ENCODE measurements at regions not wholly inside any gene's neighbourhood (a gene's known extent, or its start where the extent isn't known, plus 50 kb on each side); places are given as distances from the start of the nearest gene placed in this dataset.
"Not testable (repeated sequence)": the region's sequence is repeated elsewhere in the genome, so short reads cannot be mapped to it uniquely, and the experiment has no call there.

GRCh38 chr4:20122198-20122988, 129.3 kb upstream of the SLIT2 start:
- DNase-seq: no peak

GRCh38 chr4:20119141-20119540, 132.6 kb upstream of the SLIT2 start:
- DNase-seq: no peak

GRCh38 chr4:20109391-20109790, 142.3 kb upstream of the SLIT2 start:
- DNase-seq: no peak

GRCh38 chr4:20106921-20107320, 144.8 kb upstream of the SLIT2 start:
- DNase-seq: no peak

GRCh38 chr4:20101831-20102230, 149.9 kb upstream of the SLIT2 start:
- no peak for DNase-seq

GRCh38 chr4:20096911-20097310, 154.8 kb upstream of the SLIT2 start:
- DNase-seq: no peak

GRCh38 chr4:20095805-20096541, 155.7 kb upstream of the SLIT2 start:
- DNase-seq: no peak

GRCh38 chr4:20091781-20092180, 159.9 kb upstream of the SLIT2 start:
- no peak for DNase-seq

GRCh38 chr4:20087522-20087911, 164.2 kb upstream of the SLIT2 start:
- no peak for DNase-seq

- no peak for DNase-seq
Observed at GRCh38 chr4:20086799-20087521, 164.7 kb upstream of the SLIT2 start.

- peak; percentile 36 for DNase-seq
Observed at GRCh38 chr4:20086067-20086798, 165.5 kb upstream of the SLIT2 start.

GRCh38 chr4:20085653-20086052, 166.1 kb upstream of the SLIT2 start:
- DNase-seq: no peak

- no peak for DNase-seq
Observed at GRCh38 chr4:20085156-20085555, 166.5 kb upstream of the SLIT2 start.

GRCh38 chr4:20084488-20084887, 167.2 kb upstream of the SLIT2 start:
- no peak for DNase-seq

- DNase-seq: no peak
Observed at GRCh38 chr4:20078644-20079043, 173.1 kb upstream of the SLIT2 start.

- DNase-seq: no peak
Observed at GRCh38 chr4:20075248-20075871, 176.3 kb upstream of the SLIT2 start.

GRCh38 chr4:20074450-20074849, 177.3 kb upstream of the SLIT2 start:
- no peak for DNase-seq

GRCh38 chr4:20065952-20066351, 185.8 kb upstream of the SLIT2 start:
- no peak for DNase-seq

- DNase-seq: not testable (repeated sequence)
Observed at GRCh38 chr4:20062857-20063256, 188.8 kb upstream of the SLIT2 start.

- no peak for DNase-seq
Observed at GRCh38 chr4:20062054-20062453, 189.7 kb upstream of the SLIT2 start.

GRCh38 chr4:20050768-20051167, 200.9 kb upstream of the SLIT2 start:
- no peak for DNase-seq

GRCh38 chr4:20049889-20050288, 201.8 kb upstream of the SLIT2 start:
- no peak for DNase-seq

Data from right hindlimb (tissue), 1 donor.